SU-DHL-6 (cell line): ENCODE measurements at regions not wholly inside any gene's neighbourhood (a gene's known extent, or its start where the extent isn't known, plus 50 kb on each side); places are given as distances from the start of the nearest gene placed in this dataset.

Experiments
- H2AFZ ChIP-seq: fragments of 200-600 bp; sonication (generic); 2 replicates; pipeline ENCODE4 v1.6.1; 2014; ENCODE audit warnings: low read depth, mild to moderate bottlenecking, moderate library complexity, mixed read lengths, antibody characterized with exemption, low read length; ENCODE audit not compliant: severe bottlenecking
- H3F3A ChIP-seq: fragments of 200-600 bp; shearing (Covaris generic); 2 replicates; pipeline ENCODE4 v1.6.0; 2016; ENCODE audit warnings: antibody characterized with exemption, mild to moderate bottlenecking; ENCODE audit not compliant: insufficient read depth
- H3K27ac ChIP-seq: fragments of 200-600 bp; sonication (generic); 2 replicates; pipeline ENCODE4 v1.5.1; 2016; ENCODE audit warnings: low read depth, mild to moderate bottlenecking, low read length, moderate library complexity, mixed read lengths
- H3K27me3 ChIP-seq: fragments of 200-600 bp; sonication (generic), shearing (Covaris generic); 2 replicates; pipeline ENCODE4 v1.6.0; 2014; ENCODE audit warnings: mild to moderate bottlenecking, low read length
- H3K36me3 ChIP-seq: fragments of 200-600 bp; sonication (generic); 2 replicates; pipeline ENCODE4 v1.6.1; 2014; ENCODE audit warnings: mild to moderate bottlenecking, low read length, mixed read lengths
- H3K4me2 ChIP-seq: fragments of 300-600, 200-600 bp; shearing (Covaris generic), sonication (generic); 2 replicates; pipeline ENCODE4 v1.6.0; 2014; ENCODE audit warnings: low read length, low read depth, mild to moderate bottlenecking; ENCODE audit not compliant: poor library complexity, severe bottlenecking
- H3K4me3 ChIP-seq: fragments of 200-600 bp; sonication (generic); 2 replicates; pipeline ENCODE4 v1.5.1; 2014; ENCODE audit warnings: antibody characterized with exemption, low read length, mild to moderate bottlenecking, mixed read lengths; ENCODE audit not compliant: insufficient read depth, poor library complexity, severe bottlenecking
- H3K79me2 ChIP-seq: fragments of 200-600 bp; sonication (generic); 2 replicates; pipeline ENCODE4 v1.6.1; 2014; ENCODE audit warnings: mild to moderate bottlenecking, low read length, moderate library complexity; ENCODE audit not compliant: insufficient read depth
- H3K9ac ChIP-seq: fragments of 200-600 bp; sonication (generic); 2 replicates; pipeline ENCODE4 v1.7.0; 2014; ENCODE audit warnings: mild to moderate bottlenecking, low read length
- H3K9me2 ChIP-seq: fragments of 200-600 bp; sonication (generic); replicated peaks from 2 replicates; pipeline ENCODE4 v1.6.1; 2014; ENCODE audit warnings: low read length; ENCODE audit not compliant: insufficient read depth
- H3K9me3 ChIP-seq: fragments of 200-600 bp; sonication (generic); 2 replicates; pipeline ENCODE4 v1.6.1; 2014; ENCODE audit warnings: low read length, mixed read lengths; ENCODE audit not compliant: insufficient read depth
- H4K20me1 ChIP-seq: fragments of 200-600 bp; sonication (generic); 2 replicates; pipeline ENCODE4 v1.6.1; 2014; ENCODE audit warnings: low read depth, mild to moderate bottlenecking, antibody characterized with exemption, low read length, moderate library complexity, mixed read lengths
- EZH2phosphoT487 ChIP-seq: fragments of 200-600 bp; sonication (generic), shearing (Covaris generic); conservative IDR thresholded peaks from 2 replicates; pipeline ENCODE4 v1.6.1; 2018; ENCODE audit warnings: mild to moderate bottlenecking, antibody characterized with exemption, low read length, moderate library complexity, mixed read lengths
- TF ChIP-seq, protein P1 (sequence below): fragments of 200-600 bp; sonication (generic); IDR thresholded peaks from one replicate; pipeline ENCODE4 v1.5.1; 2017; ENCODE audit warnings: antibody characterized with exemption, mild to moderate bottlenecking, low read length, moderate library complexity; ENCODE audit not compliant: insufficient read depth, poor library complexity, severe bottlenecking

DNA sequence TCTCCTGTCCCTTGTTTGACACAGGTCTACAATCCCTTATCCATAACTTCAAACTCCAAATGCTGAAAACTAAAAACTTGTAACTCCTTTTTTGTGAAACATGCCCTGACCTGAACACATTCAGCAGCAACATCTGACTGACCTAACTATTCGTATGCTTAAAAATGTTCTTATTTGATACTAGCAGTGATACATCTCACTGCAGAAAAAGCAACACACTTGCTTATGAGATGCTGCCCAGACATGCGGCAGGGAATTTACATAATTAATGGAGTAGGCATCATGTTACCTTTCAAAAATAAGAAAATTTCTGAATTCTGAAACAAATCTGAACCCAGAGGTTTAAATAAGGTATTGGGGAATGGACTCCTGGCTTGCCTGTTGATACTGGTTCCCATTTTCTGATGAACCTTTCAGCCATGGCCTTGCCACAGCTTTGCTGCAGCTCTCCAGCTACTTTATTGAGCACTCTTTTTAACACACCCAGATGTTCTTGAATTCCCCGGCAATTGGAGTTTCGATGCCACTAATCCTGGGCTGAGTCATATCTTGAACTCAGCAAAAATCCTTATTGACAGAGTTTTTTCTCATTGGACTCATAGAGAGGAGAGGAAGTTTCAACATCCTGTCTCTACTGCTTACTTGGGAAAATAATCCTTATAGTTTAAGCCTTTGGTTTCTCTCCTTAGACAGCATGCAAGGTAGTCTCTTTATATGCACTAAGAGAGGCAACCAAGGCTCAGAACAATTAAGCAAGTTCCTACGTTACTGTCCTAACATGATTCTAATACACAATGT lies 296.6 kb upstream of the LMCD1 start:
- Histone ChIP-seq H3K9me3 (no peaks in the 10 kb centered on the region), H3K4me2 (no peak overlapping the region), H2AFZ (no peak overlapping the region), H3K9ac (no peak overlapping the region), H3K27me3 (no peaks in the 10 kb centered on the region), H4K20me1 (no peaks in the 10 kb centered on the region), H3F3A (no peaks in the 10 kb centered on the region), H3K4me3 (no peak overlapping the region), H3K79me2 (no peaks in the 10 kb centered on the region), H3K36me3 (no peaks in the 10 kb centered on the region), H3K27ac (no peak overlapping the region), H3K9me2 (no peaks in the 10 kb centered on the region)
- TF ChIP-seq, protein P1, sequence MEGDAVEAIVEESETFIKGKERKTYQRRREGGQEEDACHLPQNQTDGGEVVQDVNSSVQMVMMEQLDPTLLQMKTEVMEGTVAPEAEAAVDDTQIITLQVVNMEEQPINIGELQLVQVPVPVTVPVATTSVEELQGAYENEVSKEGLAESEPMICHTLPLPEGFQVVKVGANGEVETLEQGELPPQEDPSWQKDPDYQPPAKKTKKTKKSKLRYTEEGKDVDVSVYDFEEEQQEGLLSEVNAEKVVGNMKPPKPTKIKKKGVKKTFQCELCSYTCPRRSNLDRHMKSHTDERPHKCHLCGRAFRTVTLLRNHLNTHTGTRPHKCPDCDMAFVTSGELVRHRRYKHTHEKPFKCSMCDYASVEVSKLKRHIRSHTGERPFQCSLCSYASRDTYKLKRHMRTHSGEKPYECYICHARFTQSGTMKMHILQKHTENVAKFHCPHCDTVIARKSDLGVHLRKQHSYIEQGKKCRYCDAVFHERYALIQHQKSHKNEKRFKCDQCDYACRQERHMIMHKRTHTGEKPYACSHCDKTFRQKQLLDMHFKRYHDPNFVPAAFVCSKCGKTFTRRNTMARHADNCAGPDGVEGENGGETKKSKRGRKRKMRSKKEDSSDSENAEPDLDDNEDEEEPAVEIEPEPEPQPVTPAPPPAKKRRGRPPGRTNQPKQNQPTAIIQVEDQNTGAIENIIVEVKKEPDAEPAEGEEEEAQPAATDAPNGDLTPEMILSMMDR = no peak
- TF ChIP-seq EZH2phosphoT487 = no peak

DNA sequence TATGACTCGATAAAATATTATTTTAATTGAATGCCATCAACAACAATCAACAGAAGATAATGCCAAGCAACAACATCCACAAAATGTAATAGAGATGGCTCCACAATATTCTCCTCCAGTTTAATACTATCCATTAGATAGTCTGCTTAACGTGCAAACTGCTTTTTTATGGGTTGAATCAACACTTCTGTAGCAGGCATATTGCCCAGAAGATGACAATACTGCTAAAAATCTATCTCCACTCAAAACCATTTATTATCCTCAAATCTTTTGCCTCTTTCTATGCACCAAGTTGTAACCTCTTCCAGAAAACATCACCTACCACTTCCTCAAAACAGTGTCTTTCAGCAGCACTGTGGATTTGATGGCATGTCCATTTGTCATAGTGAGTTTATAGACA lies 295.7 kb upstream of the LMCD1 start:
- H3K27ac ChIP-seq = no peak overlapping the region
- H3K9me2 ChIP-seq = no peaks in the 10 kb centered on the region
- H4K20me1 ChIP-seq = no peaks in the 10 kb centered on the region
- H3K79me2 ChIP-seq = no peaks in the 10 kb centered on the region
- no peak for TF ChIP-seq EZH2phosphoT487
- TF ChIP-seq, protein P1 = no peak
- no peak overlapping the region for H3K9ac ChIP-seq
- H2AFZ ChIP-seq = no peak overlapping the region
- no peak overlapping the region for H3K4me2 ChIP-seq
- no peaks in the 10 kb centered on the region for H3K27me3 ChIP-seq
- no peaks in the 10 kb centered on the region for H3F3A ChIP-seq
- H3K4me3 ChIP-seq = no peak overlapping the region
- H3K9me3 ChIP-seq = no peaks in the 10 kb centered on the region
- no peaks in the 10 kb centered on the region for H3K36me3 ChIP-seq

DNA sequence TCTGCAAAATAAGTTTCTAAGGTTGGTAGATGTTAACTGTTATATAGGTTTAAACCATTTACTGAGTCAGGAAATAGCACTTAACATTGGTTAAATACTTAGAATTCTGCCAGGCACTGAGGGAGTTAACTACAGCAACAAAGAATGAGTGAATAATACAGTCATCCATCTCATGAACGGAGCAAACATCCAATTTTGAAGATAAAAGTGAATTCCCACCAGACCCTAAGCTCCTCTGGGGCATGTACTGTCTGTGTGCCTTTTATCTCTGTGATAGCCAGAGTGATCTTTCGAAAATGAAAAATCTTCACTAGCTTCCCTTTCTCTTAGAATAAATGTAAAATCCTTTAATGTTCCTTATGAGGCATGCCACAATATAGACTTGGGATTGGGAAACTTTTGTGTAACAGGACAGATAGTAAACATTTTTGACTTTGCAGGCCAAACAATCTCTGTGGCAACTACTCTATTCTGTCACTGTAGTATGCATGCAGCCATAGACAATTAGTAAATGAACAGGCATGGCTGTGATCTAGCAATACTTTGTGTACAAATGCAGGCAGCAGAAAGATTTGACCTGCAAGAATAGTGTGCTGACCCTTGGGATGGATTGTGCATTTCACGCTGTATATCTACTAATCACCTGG lies 294.5 kb upstream of the LMCD1 start:
- no peak overlapping the region for H3K27ac ChIP-seq
- H3K9me2 ChIP-seq = no peaks in the 10 kb centered on the region
- no peaks in the 10 kb centered on the region for H3K36me3 ChIP-seq
- no peaks in the 10 kb centered on the region for H4K20me1 ChIP-seq
- no peaks in the 10 kb centered on the region for H3F3A ChIP-seq
- no peak overlapping the region for H3K9ac ChIP-seq
- H2AFZ ChIP-seq = no peak overlapping the region
- H3K79me2 ChIP-seq = no peaks in the 10 kb centered on the region
- TF ChIP-seq EZH2phosphoT487 = no peak
- no peaks in the 10 kb centered on the region for H3K9me3 ChIP-seq
- H3K4me2 ChIP-seq = no peak overlapping the region
- H3K4me3 ChIP-seq = no peak overlapping the region
- H3K27me3 ChIP-seq = no peaks in the 10 kb centered on the region

DNA sequence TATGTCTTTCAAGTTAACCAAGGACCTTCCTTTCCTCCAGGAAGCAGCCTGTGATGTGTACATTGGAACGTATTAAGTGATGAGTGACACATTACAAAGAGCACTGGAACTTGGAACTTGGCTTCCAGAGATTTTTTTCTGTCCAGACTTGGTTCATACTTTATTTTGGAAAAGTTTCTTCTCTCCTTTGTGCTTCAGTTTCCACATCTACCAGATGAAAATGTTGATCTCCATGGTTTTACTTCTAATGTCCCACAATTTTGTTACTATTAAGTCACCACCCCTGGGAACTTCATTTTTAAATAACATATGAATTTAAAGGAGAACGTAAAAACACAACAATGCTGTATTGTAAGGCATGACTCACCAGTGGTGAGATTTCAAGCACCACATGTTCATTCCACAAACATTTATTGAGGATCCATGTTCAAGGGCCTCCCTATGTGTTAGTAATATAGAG lies 290.7 kb upstream of the LMCD1 start:
- no peaks in the 10 kb centered on the region for H3K79me2 ChIP-seq
- H3K9me3 ChIP-seq = no peaks in the 10 kb centered on the region
- H3F3A ChIP-seq = no peaks in the 10 kb centered on the region
- no peak overlapping the region for H3K4me3 ChIP-seq
- H3K9me2 ChIP-seq = no peaks in the 10 kb centered on the region
- H3K9ac ChIP-seq = no peak overlapping the region
- H3K4me2 ChIP-seq = no peak overlapping the region
- TF ChIP-seq EZH2phosphoT487 = no peak
- TF ChIP-seq, protein P1 = no peak
- no peak overlapping the region for H2AFZ ChIP-seq
- H3K36me3 ChIP-seq = no peaks in the 10 kb centered on the region
- no peaks in the 10 kb centered on the region for H3K27me3 ChIP-seq
- no peak overlapping the region for H3K27ac ChIP-seq
- H4K20me1 ChIP-seq = no peaks in the 10 kb centered on the region
